ENCODE measurements at regions not wholly inside any gene's neighbourhood (a gene's known extent, or its start where the extent isn't known, plus 50 kb on each side); places are given as distances from the start of the nearest gene placed in this dataset.
"Not testable (repeated sequence)": the region's sequence is repeated elsewhere in the genome, so short reads cannot be mapped to it uniquely, and the experiment has no call there.

GRCh38 chr20:53891306-53891894 lies 179.0 kb downstream of the BCAS1 start:
- DNase-seq: no peak

- DNase-seq: no peak
Observed at GRCh38 chr20:53890443-53891305, 179.7 kb downstream of the BCAS1 start.

DNA sequence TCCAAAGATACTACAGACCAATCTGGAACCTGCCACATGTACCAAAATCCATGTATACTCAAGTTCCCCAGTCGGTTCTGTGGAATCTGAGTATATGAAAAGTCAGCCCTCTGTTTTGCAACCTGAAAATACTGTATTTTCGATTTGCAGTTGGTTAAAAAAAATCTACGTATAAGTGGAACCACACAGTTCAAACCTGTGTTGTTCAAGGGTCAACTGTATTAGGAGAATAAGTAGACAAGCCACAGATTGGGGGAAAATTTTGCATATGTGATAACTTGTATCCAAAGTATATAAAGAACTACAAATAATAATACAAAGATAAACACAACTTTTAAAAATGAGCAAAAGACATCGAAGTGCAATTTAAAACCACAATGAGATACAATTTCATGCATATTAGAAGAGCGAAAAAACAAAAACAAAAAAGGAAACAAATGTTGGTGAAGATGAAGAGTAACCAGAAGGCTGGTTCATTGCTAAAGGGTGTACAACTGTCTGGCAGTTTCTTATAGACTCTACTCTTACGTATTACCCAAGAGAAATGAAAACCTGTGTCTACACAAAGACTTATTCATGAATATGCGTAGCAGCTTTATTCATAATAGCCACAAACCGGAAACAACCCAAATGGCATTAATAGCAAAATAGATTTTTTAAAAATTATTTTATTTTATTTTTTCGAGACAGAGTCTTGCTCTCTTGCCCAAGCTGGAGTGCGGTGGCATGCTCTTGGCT lies 180.8 kb downstream of the BCAS1 start:
- DNase-seq: no peak

- DNase-seq: no peak
Observed at GRCh38 chr20:53888951-53889350, 181.4 kb downstream of the BCAS1 start.

GRCh38 chr20:53888510-53888909 lies 181.9 kb downstream of the BCAS1 start:
- DNase-seq: no peak

DNA sequence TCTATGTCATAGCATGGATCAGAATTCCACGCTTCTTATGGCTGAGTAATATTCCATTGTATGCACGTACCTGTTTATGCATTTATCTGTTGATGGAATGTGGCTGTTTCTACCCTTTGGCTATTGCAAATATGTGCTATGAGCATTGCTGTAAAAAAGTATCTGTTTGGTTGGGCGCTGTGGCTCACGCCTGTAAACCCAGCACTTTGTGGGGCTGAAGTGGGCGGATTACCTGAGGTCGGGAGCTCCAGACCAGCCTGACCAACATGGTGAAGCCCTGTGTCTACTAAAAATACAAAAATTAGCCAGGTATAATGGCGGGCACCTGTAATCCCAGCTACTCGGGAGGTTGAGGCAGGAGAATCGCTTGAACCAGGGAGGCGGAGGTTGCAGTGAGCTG lies 182.4 kb downstream of the BCAS1 start:
- no peak for DNase-seq

- DNase-seq: peak; percentile 30
Observed at GRCh38 chr20:53884859-53885541, 185.4 kb downstream of the BCAS1 start.

DNA sequence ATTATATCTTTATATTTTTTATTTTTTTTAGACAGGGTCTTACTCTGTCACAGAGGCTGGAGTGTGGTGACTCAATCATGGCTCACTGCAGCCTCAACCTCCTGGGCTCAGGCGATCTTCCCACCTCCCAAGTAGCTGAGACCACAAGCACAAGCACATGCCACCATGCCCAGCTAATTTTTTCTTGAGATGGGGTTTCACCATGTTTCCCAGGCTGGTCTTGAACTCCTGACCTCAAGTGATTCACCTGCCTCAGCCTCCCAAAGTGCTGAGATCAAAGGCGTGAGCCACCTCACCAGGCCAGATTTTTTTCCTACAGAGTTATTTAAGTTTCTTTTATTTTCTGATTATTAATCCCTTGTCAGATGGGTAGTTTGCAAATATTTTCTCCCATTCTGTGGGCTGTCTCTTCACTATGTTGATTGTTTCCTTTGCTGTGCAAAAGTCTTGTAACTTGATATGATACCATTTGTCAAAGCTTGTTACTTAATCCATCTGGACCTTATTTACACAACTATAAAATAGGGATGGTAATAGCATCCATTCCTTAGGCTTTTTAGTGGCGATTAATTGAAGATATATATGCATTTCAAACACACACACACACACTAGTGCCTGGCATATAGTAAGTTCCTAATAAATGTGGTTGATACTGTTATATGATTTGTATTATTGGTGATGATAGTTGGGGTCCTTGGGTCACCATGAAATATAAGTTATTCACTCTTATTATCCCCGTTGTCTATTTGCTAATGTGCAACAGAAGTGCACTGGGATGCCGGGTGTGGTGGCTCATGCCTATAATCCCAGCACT lies 187.1 kb downstream of the BCAS1 start:
- DNase-seq: no peak

DNA sequence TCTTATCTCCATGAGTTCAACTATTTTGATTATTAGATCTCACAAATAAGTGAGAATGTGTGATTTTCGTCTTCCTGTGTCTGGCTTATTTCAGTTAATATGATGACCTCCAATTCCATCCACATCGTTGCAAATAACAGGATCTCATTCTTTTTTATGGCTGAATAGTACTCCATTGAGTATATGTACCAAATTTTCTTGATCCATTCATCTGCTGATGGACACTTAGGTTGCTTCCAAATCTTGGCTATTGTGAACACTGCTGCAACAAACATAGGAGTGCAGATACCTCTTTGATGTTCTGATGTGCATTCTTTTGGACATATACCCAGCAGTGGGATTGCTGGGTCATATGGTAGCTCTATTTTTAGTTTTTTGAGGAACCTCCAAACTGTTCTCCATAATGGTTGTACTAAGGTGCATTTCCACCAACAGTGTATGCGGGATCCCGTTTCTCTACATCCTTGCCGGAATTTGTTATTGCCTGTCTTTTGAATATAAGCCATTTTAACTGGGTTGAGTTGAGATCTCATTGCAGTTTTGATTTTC lies 187.9 kb downstream of the BCAS1 start:
- not testable (repeated sequence) for DNase-seq

DNA sequence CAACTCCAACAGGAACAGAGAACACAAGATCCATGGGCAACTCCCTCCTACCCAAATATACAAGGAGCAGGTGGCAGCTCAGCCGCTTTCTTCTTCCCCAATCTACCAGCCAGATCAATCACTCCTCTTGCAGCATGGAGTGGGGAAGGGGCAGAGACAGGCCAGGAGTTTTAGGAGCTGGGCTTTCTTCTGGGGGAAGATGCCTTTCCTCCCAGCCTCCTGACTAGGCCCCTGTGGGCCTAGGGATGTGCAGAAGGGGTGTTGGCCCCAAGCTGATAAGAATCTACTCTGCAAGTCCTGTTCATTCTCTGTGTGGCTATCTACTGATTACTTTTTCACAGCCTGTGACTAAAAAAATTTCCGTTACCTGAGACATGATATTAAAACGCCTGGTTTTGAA lies 189.0 kb downstream of the BCAS1 start:
- no peak for DNase-seq

GRCh38 chr20:53880108-53880641 lies 190.2 kb downstream of the BCAS1 start:
- DNase-seq: no peak

GRCh38 chr20:53879048-53879684 lies 191.2 kb downstream of the BCAS1 start:
- DNase-seq: no peak

- no peak for DNase-seq
Observed at GRCh38 chr20:53878262-53879047, 191.9 kb downstream of the BCAS1 start.

DNA sequence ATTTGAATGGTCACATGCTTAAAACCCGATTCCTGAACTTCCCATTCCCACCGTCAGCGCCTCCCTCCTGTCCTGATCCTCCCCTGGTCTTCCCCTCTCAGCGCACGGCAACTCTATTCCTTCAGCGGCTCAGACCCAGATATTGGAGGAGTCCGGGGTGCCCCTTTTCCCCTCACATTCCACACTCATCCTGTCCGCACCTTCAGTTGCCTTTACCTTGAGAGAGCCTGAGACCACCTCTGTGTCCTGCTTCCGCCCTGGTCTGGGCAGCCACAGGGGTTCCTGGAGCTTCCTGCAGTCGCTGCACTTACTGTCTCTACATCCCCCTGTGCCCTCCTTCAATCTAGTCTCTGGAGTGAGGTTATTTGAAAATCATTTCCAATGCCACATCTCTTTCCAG lies 193.4 kb downstream of the BCAS1 start:
- DNase-seq: no peak

DNA sequence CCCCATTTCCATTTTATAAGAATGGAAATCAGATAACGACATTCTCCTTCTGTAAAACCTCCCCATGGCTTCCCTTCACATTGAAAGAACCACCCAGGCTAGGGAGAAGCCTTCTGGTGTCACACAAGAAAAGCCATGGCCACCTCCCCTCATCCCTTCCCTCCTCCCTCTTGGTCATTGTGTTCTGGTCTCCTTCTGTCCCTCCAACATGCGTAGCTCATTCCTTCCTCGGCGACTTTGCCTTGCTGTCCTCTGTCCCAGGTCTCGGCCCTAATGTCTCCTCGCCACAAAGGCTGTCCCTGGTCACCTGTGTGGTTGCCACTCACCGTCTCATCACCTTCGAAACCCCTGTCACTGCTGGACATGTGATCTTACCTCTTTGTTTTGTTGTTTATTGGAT lies 193.9 kb downstream of the BCAS1 start:
- DNase-seq: no peak

- no peak for DNase-seq
Observed at GRCh38 chr20:53875452-53875851, 194.9 kb downstream of the BCAS1 start.

GRCh38 chr20:53874706-53875105 lies 195.7 kb downstream of the BCAS1 start:
- DNase-seq: no peak

GRCh38 chr20:53874104-53874503 lies 196.3 kb downstream of the BCAS1 start:
- DNase-seq: no peak

GRCh38 chr20:53873230-53873604 lies 197.2 kb downstream of the BCAS1 start:
- DNase-seq: peak; percentile 22

GRCh38 chr20:53872561-53873229 lies 197.7 kb downstream of the BCAS1 start:
- peak; percentile 68 for DNase-seq
